ENCODE measurements at regions not wholly inside any gene's neighbourhood (a gene's known extent, or its start where the extent isn't known, plus 50 kb on each side); places are given as distances from the start of the nearest gene placed in this dataset.

GRCh38 chr3:144229953-144230352 lies 258.3 kb downstream of the DIPK2A start:
- Histone ChIP-seq H3K36me3 (replicated peaks) (no peaks in the 10 kb centered on the region), H3K27me3 (replicated peaks) (no peaks in the 10 kb centered on the region), H3K27ac (no peak overlapping the region), H3K4me3 (ENCODE audit: low read depth, low read length) (no peak overlapping the region)
- no peak for TF ChIP-seq CTCF (IDR thresholded peaks at IDR 0.05; ENCODE audit: low read depth, low read length, missing control alignments)
- in situ Hi-C loops (cut with HindIII; ENCODE audit: low pct_ligation_motif_present, low sequenced_read_pairs): no loop called here
- no peak for DNase-seq

- Histone ChIP-seq H3K36me3 (replicated peaks) (no peaks in the 10 kb centered on the region), H3K4me3 (ENCODE audit: low read depth, low read length) (no peak overlapping the region), H3K27ac (no peak overlapping the region), H3K27me3 (replicated peaks) (no peaks in the 10 kb centered on the region)
- no peak for TF ChIP-seq CTCF (IDR thresholded peaks at IDR 0.05; ENCODE audit: low read depth, low read length, missing control alignments)
- no peak for DNase-seq
- in situ Hi-C loops (cut with HindIII; ENCODE audit: low pct_ligation_motif_present, low sequenced_read_pairs): no loop called here
These were observed 263.9 kb downstream of the DIPK2A start for GRCh38 chr3:144235489-144235888.

- TF ChIP-seq CTCF (IDR thresholded peaks at IDR 0.05; ENCODE audit: low read depth, low read length, missing control alignments): no peak
- Histone ChIP-seq H3K27ac (no peak overlapping the region), H3K36me3 (replicated peaks) (no peaks in the 10 kb centered on the region), H3K4me3 (ENCODE audit: low read depth, low read length) (no peak overlapping the region), H3K27me3 (replicated peaks) (no peaks in the 10 kb centered on the region)
- in situ Hi-C loops (cut with HindIII; ENCODE audit: low pct_ligation_motif_present, low sequenced_read_pairs): no loop called here
- no peak for DNase-seq
These were observed 265.7 kb downstream of the DIPK2A start for GRCh38 chr3:144237351-144237750.

GRCh38 chr3:144241404-144241803 lies 269.8 kb downstream of the DIPK2A start:
- H3K36me3 ChIP-seq (replicated peaks): no peaks in the 10 kb centered on the region
- in situ Hi-C loops (cut with HindIII; ENCODE audit: low pct_ligation_motif_present, low sequenced_read_pairs): no loop called here
- no peak for DNase-seq

GRCh38 chr3:144242747-144243146 lies 271.1 kb downstream of the DIPK2A start:
- Histone ChIP-seq H3K36me3 (replicated peaks) (no peaks in the 10 kb centered on the region), H3K27ac (no peak overlapping the region), H3K27me3 (replicated peaks) (no peaks in the 10 kb centered on the region), H3K4me3 (ENCODE audit: low read depth, low read length) (no peak overlapping the region)
- DNase-seq: no peak
- in situ Hi-C loops (cut with HindIII; ENCODE audit: low pct_ligation_motif_present, low sequenced_read_pairs): no loop called here
- no peak for TF ChIP-seq CTCF (IDR thresholded peaks at IDR 0.05; ENCODE audit: low read depth, low read length, missing control alignments)

More at GRCh38 chr3:144241404-144241803, 269.8 kb downstream of the DIPK2A start:
- Histone ChIP-seq H3K4me3 (ENCODE audit: low read depth, low read length) (no peak overlapping the region), H3K27me3 (replicated peaks) (no peaks in the 10 kb centered on the region), H3K27ac (no peak overlapping the region)
- TF ChIP-seq CTCF (IDR thresholded peaks at IDR 0.05; ENCODE audit: low read depth, low read length, missing control alignments): no peak

GRCh38 chr3:144244662-144245061 lies 273.0 kb downstream of the DIPK2A start:
- no peaks in the 10 kb centered on the region for H3K27me3 ChIP-seq (replicated peaks)
- in situ Hi-C loops (cut with HindIII; ENCODE audit: low pct_ligation_motif_present, low sequenced_read_pairs): no loop called here
- no peak for TF ChIP-seq CTCF (IDR thresholded peaks at IDR 0.05; ENCODE audit: low read depth, low read length, missing control alignments)

More at GRCh38 chr3:144244662-144245061, 273.0 kb downstream of the DIPK2A start:
- Histone ChIP-seq H3K36me3 (replicated peaks) (no peaks in the 10 kb centered on the region), H3K4me3 (ENCODE audit: low read depth, low read length) (no peak overlapping the region), H3K27ac (no peak overlapping the region)
- DNase-seq: no peak
